OCI-LY1 (cell line): ENCODE measurements at regions not wholly inside any gene's neighbourhood (a gene's known extent, or its start where the extent isn't known, plus 50 kb on each side); places are given as distances from the start of the nearest gene placed in this dataset.

Experiments
- H2AFZ ChIP-seq: fragments of 200-600 bp; sonication (generic), shearing (Covaris generic); 2 replicates; pipeline ENCODE4 v1.6.0; 2014; ENCODE audit warnings: antibody characterized with exemption, mild to moderate bottlenecking, low read length
- H3F3A ChIP-seq: fragments of 200-600 bp; sonication (generic), shearing (Covaris generic); 2 replicates; pipeline ENCODE4 v1.6.0; 2014; ENCODE audit warnings: mild to moderate bottlenecking, antibody characterized with exemption, low read length, moderate library complexity; ENCODE audit not compliant: insufficient read depth
- H3K27ac ChIP-seq: fragments of 200-600 bp; sonication (generic); 2 replicates; pipeline ENCODE4 v1.5.1; 2014; ENCODE audit warnings: low read length, mixed run types, mild to moderate bottlenecking, low read depth; ENCODE audit not compliant: poor library complexity, severe bottlenecking
- H3K27me3 ChIP-seq: fragments of 200-600 bp; sonication (generic); 2 replicates; pipeline ENCODE4 v1.6.0; 2014; ENCODE audit warnings: antibody characterized with exemption, mild to moderate bottlenecking, low read length, moderate library complexity; ENCODE audit not compliant: insufficient read depth
- H3K36me3 ChIP-seq: fragments of 200-600 bp; sonication (generic); 2 replicates; pipeline ENCODE4 v1.6.1; 2014; ENCODE audit warnings: mild to moderate bottlenecking, antibody characterized with exemption, low read length, moderate library complexity, mixed read lengths; ENCODE audit not compliant: insufficient read depth
- H3K4me1 ChIP-seq: fragments of 200-600 bp; sonication (generic); 2 replicates; pipeline ENCODE4 v1.5.1; 2014; ENCODE audit warnings: mild to moderate bottlenecking, low read length, moderate library complexity; ENCODE audit not compliant: insufficient read depth, severe bottlenecking
- H3K4me2 ChIP-seq: fragments of 200-600 bp; sonication (generic), shearing (Covaris generic); 2 replicates; pipeline ENCODE4 v1.6.1; 2014; ENCODE audit warnings: low read length
- H3K4me3 ChIP-seq: fragments of 200-600 bp; sonication (generic); 2 replicates; pipeline ENCODE4 v1.5.1; 2014; ENCODE audit warnings: low read length, low read depth, mild to moderate bottlenecking, mixed read lengths; ENCODE audit not compliant: poor library complexity, severe bottlenecking
- H3K79me2 ChIP-seq: fragments of 200-600 bp; shearing (Covaris generic); 2 replicates; pipeline ENCODE4 v1.6.1; 2016; ENCODE audit warnings: mixed run types, low read length, mixed read lengths; ENCODE audit not compliant: insufficient read depth
- H3K9ac ChIP-seq: fragments of 200-600 bp; sonication (generic), shearing (Covaris generic); 2 replicates; pipeline ENCODE4 v1.6.1; 2014; ENCODE audit warnings: mild to moderate bottlenecking, low read length, mixed read lengths
- H3K9me2 ChIP-seq: fragments of 200-600 bp; sonication (generic), shearing (Covaris generic); 2 replicates; pipeline ENCODE4 v1.6.1; 2014; ENCODE audit warnings: low read depth, mild to moderate bottlenecking, low read length, mixed read lengths
- H3K9me3 ChIP-seq: fragments of 200-600 bp; shearing (Covaris generic); 2 replicates; pipeline ENCODE4 v1.6.1; 2014; ENCODE audit warnings: low read length, mixed read lengths
- H4K20me1 ChIP-seq: fragments of 200-600 bp; sonication (generic), shearing (Covaris generic); 2 replicates; pipeline ENCODE4 v1.6.0; 2016; ENCODE audit warnings: mild to moderate bottlenecking, low read length; ENCODE audit not compliant: insufficient read depth
- CTCF ChIP-seq: fragments of 200-600 bp; sonication (generic), shearing (Covaris generic); IDR thresholded peaks from 2 replicates; pipeline ENCODE4 v1.5.1; 2017; ENCODE audit warnings: mild to moderate bottlenecking, antibody characterized with exemption, low read length, moderate library complexity, mixed read lengths
- EZH2 ChIP-seq: fragments of 200-600 bp; sonication (generic), shearing (Covaris generic); IDR thresholded peaks from 2 replicates; pipeline ENCODE4 v1.8.0; 2017; ENCODE audit warnings: borderline replicate concordance, mixed run types, mild to moderate bottlenecking, antibody characterized with exemption, low read length, moderate library complexity, mixed read lengths

- H3K4me1 ChIP-seq = no peaks in the 10 kb centered on the region
Observed at GRCh38 chr3:30170681-30171438, 435.5 kb upstream of the TGFBR2 start.

DNA sequence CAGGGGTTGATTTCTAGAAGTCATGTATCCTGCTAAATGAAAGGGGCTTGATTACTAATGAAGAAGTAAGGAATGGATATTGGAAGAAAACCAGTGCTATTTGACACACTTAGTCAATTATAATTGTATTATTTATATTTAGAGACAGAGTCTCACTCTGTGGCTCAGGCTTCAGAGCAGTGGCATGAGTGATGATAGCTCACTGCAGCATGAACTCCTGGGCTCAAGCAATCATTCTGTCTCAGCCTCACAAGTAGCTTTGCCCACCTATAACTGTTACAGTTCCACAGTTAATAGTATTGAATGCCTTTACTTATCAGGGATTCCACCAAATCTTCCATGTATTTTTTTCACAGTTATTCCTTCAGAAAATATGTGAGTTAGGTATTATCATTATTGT lies 432.0 kb upstream of the TGFBR2 start:
- Histone ChIP-seq H3K4me3 (no peak overlapping the region), H3F3A (no peaks in the 10 kb centered on the region)
- no peak for TF ChIP-seq EZH2
- no peak for TF ChIP-seq CTCF

More at GRCh38 chr3:30170681-30171438, 435.5 kb upstream of the TGFBR2 start:
- no peaks in the 10 kb centered on the region for H3K79me2 ChIP-seq
- no peak overlapping the region for H2AFZ ChIP-seq
- no peaks in the 10 kb centered on the region for H3K9me2 ChIP-seq
- H4K20me1 ChIP-seq = no peaks in the 10 kb centered on the region
- H3K9me3 ChIP-seq = no peaks in the 10 kb centered on the region
- H3K9ac ChIP-seq = no peak overlapping the region
- no peaks in the 10 kb centered on the region for H3K27me3 ChIP-seq
- no peak for TF ChIP-seq EZH2
- TF ChIP-seq CTCF = no peak
- H3K4me2 ChIP-seq = no peak overlapping the region
- H3K27ac ChIP-seq = no peak overlapping the region
- H3K36me3 ChIP-seq = no peaks in the 10 kb centered on the region
- H3K4me3 ChIP-seq = no peak overlapping the region
- H3F3A ChIP-seq = no peaks in the 10 kb centered on the region

GRCh38 chr3:30180310-30181177 lies 425.9 kb upstream of the TGFBR2 start:
- Histone ChIP-seq H2AFZ (no peak overlapping the region), H3F3A (no peaks in the 10 kb centered on the region), H3K9me3 (no peaks in the 10 kb centered on the region), H3K27me3 (no peaks in the 10 kb centered on the region), H3K36me3 (no peaks in the 10 kb centered on the region), H3K4me1 (no peaks in the 10 kb centered on the region), H3K4me3 (no peak overlapping the region), H3K79me2 (no peaks in the 10 kb centered on the region), H4K20me1 (no peaks in the 10 kb centered on the region), H3K9ac (no peak overlapping the region), H3K27ac (no peak overlapping the region), H3K9me2 (no peaks in the 10 kb centered on the region), H3K4me2 (no peak overlapping the region)
- TF ChIP-seq CTCF (no peak), EZH2 (no peak)

More for the DNA sequence above, 432.0 kb upstream of the TGFBR2 start:
- Histone ChIP-seq H3K4me2 (no peak overlapping the region), H3K9me2 (no peaks in the 10 kb centered on the region), H3K27me3 (no peaks in the 10 kb centered on the region), H4K20me1 (no peaks in the 10 kb centered on the region), H3K36me3 (no peaks in the 10 kb centered on the region), H2AFZ (no peak overlapping the region), H3K27ac (no peak overlapping the region), H3K9ac (no peak overlapping the region), H3K79me2 (no peaks in the 10 kb centered on the region), H3K4me1 (no peaks in the 10 kb centered on the region), H3K9me3 (no peaks in the 10 kb centered on the region)
